Panc1 (cell line): ENCODE measurements at regions not wholly inside any gene's neighbourhood (a gene's known extent, or its start where the extent isn't known, plus 50 kb on each side); places are given as distances from the start of the nearest gene placed in this dataset.

ENCODE experiments used
- ATAC-seq: fragments of 200-7000 bp; cut with Tn5 transposase; 2 replicates; pipeline ENCODE4 v1.9.1; 2020; ENCODE audit warnings: mild to moderate bottlenecking, moderate library complexity
- BruUV-seq: library from RNA; stranded (reverse); fragments of 400-500 nt; replicated peaks from 2 replicates; lab custom pipeline; 2021; lab: Mats Ljungman, UMichigan
- CTCF ChIA-PET: fragments of 300-600 bp; sonication (Branson Sonifier 250); formaldehyde crosslinking; loops from one replicate; lab custom pipeline; 2022; ENCODE audit warnings: antibody characterized with exemption; lab: Charles Lee
- POLR2A ChIA-PET: fragments of 300-600 bp; sonication (Branson Sonifier 250); formaldehyde crosslinking; loops from one replicate; lab custom pipeline; 2022; ENCODE audit warnings: antibody characterized with exemption; lab: Charles Lee
- DNase-seq: peaks from one replicate; pipeline ENCODE4 v3.0.0-alpha.2; 2010; ENCODE audit warnings: low read depth, low spot score
- H3K27ac ChIP-seq: 2 replicates; pipeline ENCODE4 v1.5.1; 2011; ENCODE audit warnings: mild to moderate bottlenecking, low read length, inconsistent platforms
- H3K27me3 ChIP-seq: fragments of 200-500 bp; sonication (Bioruptor generic); 2 replicates; pipeline ENCODE4 v1.6.0; 2014; ENCODE audit warnings: low read length, inconsistent platforms; ENCODE audit not compliant: control insufficient read depth, insufficient read depth
- H3K36me3 ChIP-seq: fragments of 200-500 bp; sonication (Bioruptor generic); 2 replicates; pipeline ENCODE4 v1.5.1; 2014; ENCODE audit warnings: inconsistent platforms, mild to moderate bottlenecking, low read length, moderate library complexity; ENCODE audit not compliant: control insufficient read depth, insufficient read depth
- H3K4me1 ChIP-seq: 2 replicates; pipeline ENCODE4 v1.5.1; 2011; ENCODE audit warnings: inconsistent platforms, mild to moderate bottlenecking, low read length, moderate library complexity; ENCODE audit not compliant: control insufficient read depth, insufficient read depth
- H3K4me3 ChIP-seq, 2 experiments: 2 replicates each; pipeline ENCODE4 v1.5.1; 2011 to 2012; ENCODE audit warnings: low read depth in 2 of 2, low read length in 2 of 2, mild to moderate bottlenecking in 2 of 2, inconsistent platforms in 1 of 2, moderate library complexity in 1 of 2
- H3K9me3 ChIP-seq: fragments of 200-500 bp; sonication (Bioruptor generic); 2 replicates; pipeline ENCODE4 v1.5.1; 2014; ENCODE audit warnings: low read depth, mild to moderate bottlenecking, inconsistent platforms, low read length, moderate library complexity; ENCODE audit not compliant: control insufficient read depth, insufficient read depth
- TCF7L2 ChIP-seq: IDR thresholded peaks from 2 replicates; pipeline ENCODE4 v1.6.1; 2011; ENCODE audit warnings: mild to moderate bottlenecking, low read depth, low read length, inconsistent platforms
- in situ Hi-C: cut with HindIII; loops from 2 replicates; pipeline ENCODE4 v1.10.0; 2016; ENCODE audit warnings: low sequenced_read_pairs, low pct_unique_long_range_greater_than_20kb
- intact Hi-C: fragments of 100-400 bp; cut with micrococcal nuclease; formaldehyde crosslinking; loops from one replicate; pipeline ENCODE4 v1.10.0; 2022; ENCODE audit not compliant: unreplicated experiment

- in situ Hi-C loops (no loop called here), intact Hi-C loops (no loop called here)
- no peak for DNase-seq
- Histone ChIP-seq H3K4me1 (no peaks in the 10 kb centered on the region), H3K9me3 (no peaks in the 10 kb centered on the region), H3K36me3 (no peaks in the 10 kb centered on the region), H3K27ac (no peak overlapping the region), H3K27me3 (no peaks in the 10 kb centered on the region), H3K4me3 (no peak overlapping the region)
- no peak for TF ChIP-seq TCF7L2
- POLR2A ChIA-PET, result no interaction called here
- CTCF ChIA-PET, result no interaction called here
- no TSS peak for BruUV-seq
- ATAC-seq, result no peak
Observed at GRCh38 chr2:46246790-46247189, 50.4 kb upstream of the EPAS1 start.
